Transverse colon (tissue), 4 donors: ENCODE measurements at regions not wholly inside any gene's neighbourhood (a gene's known extent, or its start where the extent isn't known, plus 50 kb on each side); places are given as distances from the start of the nearest gene placed in this dataset.

Experiments
- DNase-seq: peaks from one replicate; pipeline ENCODE4 v3.0.0-alpha.2; 2019
- H3K27ac ChIP-seq, 4 donors: fragments of 200-600 bp; sonication (generic); 2 replicates each; pipeline ENCODE4 v1.5.1; 2016 to 2018; ENCODE audit warnings: inconsistent platforms in 4 of 4
- H3K27me3 ChIP-seq: fragments of 200-600 bp; sonication (generic); 2 replicates; pipeline ENCODE4 v1.5.1; 2017; ENCODE audit warnings: inconsistent platforms
- H3K36me3 ChIP-seq, 4 donors: fragments of 200-600 bp; sonication (generic); 2 replicates each; pipeline ENCODE4 v1.5.1; 2017 to 2019; ENCODE audit warnings: inconsistent platforms in 4 of 4
- H3K4me1 ChIP-seq, 4 donors: fragments of 200-600 bp; sonication (generic); 2 replicates each; pipeline ENCODE4 v1.5.1; 2017 to 2020; ENCODE audit warnings: inconsistent platforms in 4 of 4
- H3K4me3 ChIP-seq, 4 donors: fragments of 200-600 bp; sonication (generic); 1 replicate in 1 of 4; 2 replicates in 3 of 4; pipeline versions ENCODE4 v1.5.1 to v1.6.1; 2017 to 2019; ENCODE audit warnings: inconsistent platforms in 4 of 4
- H3K9me3 ChIP-seq, 2 donors: fragments of 200-600 bp; sonication (generic); 2 replicates each; pipeline ENCODE4 v1.5.1; 2017 to 2019; ENCODE audit warnings: inconsistent platforms in 2 of 2
- EP300 ChIP-seq: sonication (generic); formaldehyde crosslinking; IDR thresholded peaks from one replicate; pipeline ENCODE4 v1.6.1; 2017; ENCODE audit warnings: antibody characterized with exemption, low read depth
- POLR2A ChIP-seq: fragments of 450-650 bp; IDR thresholded peaks from one replicate; pipeline ENCODE4 v1.6.1; 2016; ENCODE audit warnings: antibody characterized with exemption, mild to moderate bottlenecking, moderate library complexity
- POLR2AphosphoS5 ChIP-seq, 3 donors: sonication (generic); formaldehyde crosslinking; IDR thresholded peaks; one replicate each; pipeline ENCODE4 v1.6.1; 2016; ENCODE audit warnings: antibody characterized with exemption in 3 of 3
- WGBS, 2 donors: methylation state at CpG; one replicate each; pipeline ENCODE4 v1.1.5; 2018; ENCODE audit warnings: low coverage in 1 of 2; 5-methylcytosine and 5-hydroxymethylcytosine counted together
- in situ Hi-C, 4 donors: fragments of 200-750 bp; cut with MboI; loops; one replicate each; pipeline versions ENCODE4 v1.15.0 to v1.15.1; 2017; ENCODE audit warnings: low sequenced_read_pairs in 3 of 4, low pct_ligation_motif_present in 1 of 4, low pct_unique_long_range_greater_than_20kb in 1 of 4
- intact Hi-C: fragments of 100-400 bp; cut with DNase I; formaldehyde crosslinking; loops from one replicate; pipeline ENCODE4 v1.15.1; 2023; ENCODE audit warnings: low total_unique reads
- TF ChIP-seq, protein P1 (sequence below), 5 experiments: fragments of 200-600 bp in 3 of 5; fragments of 450-650 bp in 2 of 5; sonication (generic) in 3 of 5; IDR thresholded peaks; 1 replicate in 2 of 5; 2 replicates in 3 of 5; pipeline ENCODE4 v1.5.1; 2016 to 2017; ENCODE audit warnings: antibody characterized with exemption in 5 of 5, inconsistent platforms in 3 of 5, mild to moderate bottlenecking in 2 of 5, moderate library complexity in 1 of 5

GRCh38 chr13:34294483-34295129, 476.7 kb downstream of the RFC3 start:
- intact Hi-C loops (no loop called here), in situ Hi-C loops (no loop called here)
- WGBS, 2 donors: 35 to 45% methylated on average over 3 to 5 of the region's 5 CpGs
- Histone ChIP-seq H3K27me3 (no peaks in the 10 kb centered on the region), H3K4me3 (no peak overlapping the region), H3K27ac (no peak overlapping the region), H3K9me3 (no peaks in the 10 kb centered on the region), H3K4me1 (no peaks in the 10 kb centered on the region), H3K36me3 (no peaks in the 10 kb centered on the region)
- DNase-seq: no peak
- TF ChIP-seq POLR2AphosphoS5 (IDR thresholded peaks at IDR 0.05): no peak
- no peak for TF ChIP-seq EP300
- no peak for TF ChIP-seq POLR2A
- TF ChIP-seq, protein P1, sequence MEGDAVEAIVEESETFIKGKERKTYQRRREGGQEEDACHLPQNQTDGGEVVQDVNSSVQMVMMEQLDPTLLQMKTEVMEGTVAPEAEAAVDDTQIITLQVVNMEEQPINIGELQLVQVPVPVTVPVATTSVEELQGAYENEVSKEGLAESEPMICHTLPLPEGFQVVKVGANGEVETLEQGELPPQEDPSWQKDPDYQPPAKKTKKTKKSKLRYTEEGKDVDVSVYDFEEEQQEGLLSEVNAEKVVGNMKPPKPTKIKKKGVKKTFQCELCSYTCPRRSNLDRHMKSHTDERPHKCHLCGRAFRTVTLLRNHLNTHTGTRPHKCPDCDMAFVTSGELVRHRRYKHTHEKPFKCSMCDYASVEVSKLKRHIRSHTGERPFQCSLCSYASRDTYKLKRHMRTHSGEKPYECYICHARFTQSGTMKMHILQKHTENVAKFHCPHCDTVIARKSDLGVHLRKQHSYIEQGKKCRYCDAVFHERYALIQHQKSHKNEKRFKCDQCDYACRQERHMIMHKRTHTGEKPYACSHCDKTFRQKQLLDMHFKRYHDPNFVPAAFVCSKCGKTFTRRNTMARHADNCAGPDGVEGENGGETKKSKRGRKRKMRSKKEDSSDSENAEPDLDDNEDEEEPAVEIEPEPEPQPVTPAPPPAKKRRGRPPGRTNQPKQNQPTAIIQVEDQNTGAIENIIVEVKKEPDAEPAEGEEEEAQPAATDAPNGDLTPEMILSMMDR (IDR thresholded peaks at IDR 0.05): no peak

DNA sequence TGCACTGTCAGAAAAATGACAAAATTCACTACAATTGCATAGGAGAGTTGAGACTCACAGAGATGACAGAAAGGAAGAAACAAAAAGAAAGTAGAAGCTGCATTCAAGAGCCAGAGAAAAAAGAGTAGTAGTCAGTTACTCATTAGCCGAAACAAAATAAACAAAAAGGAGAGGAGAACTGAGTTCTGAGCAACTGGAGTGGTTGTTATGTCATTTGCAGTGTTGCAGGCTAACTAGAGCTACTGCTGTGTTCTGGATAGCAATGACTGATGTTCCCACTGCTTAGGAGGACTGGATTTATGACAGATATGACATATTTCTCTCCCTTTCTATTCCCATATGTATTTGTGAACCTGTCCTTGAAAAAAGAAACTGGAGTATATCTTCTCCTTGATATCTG, 482.6 kb downstream of the RFC3 start:
- DNase-seq: no peak
- no peaks in the 10 kb centered on the region for H3K36me3 ChIP-seq
- H3K27ac ChIP-seq: no peak overlapping the region
- in situ Hi-C loops: no loop called here
- H3K27me3 ChIP-seq: no peaks in the 10 kb centered on the region
- TF ChIP-seq EP300 (no peak), POLR2AphosphoS5 (IDR thresholded peaks at IDR 0.05) (no peak)
- TF ChIP-seq, protein P1 (IDR thresholded peaks at IDR 0.05): no peak
- H3K4me1 ChIP-seq: peaks cover 0 to 11% (median 2%) of the 10 kb centered on the region in 4 donors
- no peak overlapping the region for H3K4me3 ChIP-seq
- H3K9me3 ChIP-seq: peaks cover 0 to 6% of the 10 kb centered on the region in 2 donors
- 17 to 33% methylated on average over 1 of the region's 1 CpG for WGBS, 2 donors
- intact Hi-C loops: no loop called here

DNA sequence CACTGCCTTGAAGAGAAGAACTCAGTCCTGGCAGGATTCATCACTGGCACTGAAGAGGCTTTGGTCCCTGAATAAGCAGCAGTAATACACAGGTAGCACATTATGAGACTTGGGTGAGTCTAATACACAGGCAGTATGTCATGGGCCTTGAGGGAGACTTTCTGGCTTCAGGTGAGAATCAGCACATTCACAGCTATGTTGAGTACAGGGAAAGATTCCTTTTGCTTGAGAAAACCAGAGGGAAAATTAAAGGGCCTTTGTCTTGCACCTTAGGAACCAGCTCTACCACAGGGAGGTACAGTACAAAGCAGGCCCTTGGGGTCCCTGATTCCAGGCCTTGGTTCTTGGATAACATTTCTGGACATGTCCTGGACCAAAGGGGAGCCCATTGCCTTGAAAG, 484.6 kb downstream of the RFC3 start:
- peaks cover 0 to 6% of the 10 kb centered on the region in 2 donors for H3K9me3 ChIP-seq
- DNase-seq: no peak
- H3K27ac ChIP-seq: no peak overlapping the region
- in situ Hi-C loops: no loop called here
- H3K4me3 ChIP-seq: no peak overlapping the region
- TF ChIP-seq EP300: no peak
- TF ChIP-seq, protein P1 (IDR thresholded peaks at IDR 0.05): no peak
- TF ChIP-seq POLR2A: no peak
- TF ChIP-seq POLR2AphosphoS5 (IDR thresholded peaks at IDR 0.05): no peak
- H3K27me3 ChIP-seq: no peaks in the 10 kb centered on the region
- H3K36me3 ChIP-seq: no peaks in the 10 kb centered on the region
- intact Hi-C loops: no loop called here
- H3K4me1 ChIP-seq: peaks cover 0 to 11% (median 2%) of the 10 kb centered on the region in 4 donors

DNA sequence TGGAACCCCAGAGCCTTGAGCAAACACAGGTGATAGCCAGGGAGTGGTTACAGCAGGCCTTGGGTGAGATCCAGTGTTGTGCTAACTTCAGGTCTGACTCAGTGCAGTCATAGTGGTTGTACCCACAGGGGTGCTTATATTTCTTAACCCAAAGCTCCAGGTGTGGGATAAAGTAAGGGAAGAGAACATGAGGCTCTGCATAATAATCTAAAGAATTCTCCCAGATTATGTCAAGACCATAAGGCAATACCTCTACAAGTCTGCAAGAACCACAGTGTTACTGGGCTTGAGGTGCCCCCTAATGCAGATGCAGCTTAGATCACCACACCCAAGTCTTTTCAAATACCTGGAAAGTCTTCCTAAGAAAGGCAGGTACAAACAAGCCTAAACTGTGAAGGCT, 485.4 kb downstream of the RFC3 start:
- Histone ChIP-seq H3K4me3 (no peak overlapping the region), H3K4me1 (peaks cover 0 to 11% (median 2%) of the 10 kb centered on the region in 4 donors), H3K9me3 (peaks cover 0 to 6% of the 10 kb centered on the region in 2 donors), H3K27ac (no peak overlapping the region), H3K36me3 (no peaks in the 10 kb centered on the region), H3K27me3 (no peaks in the 10 kb centered on the region)
- no peak for TF ChIP-seq EP300
- no peak for TF ChIP-seq POLR2AphosphoS5 (IDR thresholded peaks at IDR 0.05)
- TF ChIP-seq, protein P1 (IDR thresholded peaks at IDR 0.05): no peak
- TF ChIP-seq POLR2A: no peak
- DNase-seq: no peak
- intact Hi-C loops: no loop called here
- in situ Hi-C loops: no loop called here
